CD4-positive, alpha-beta T cell (primary cell): ENCODE measurements at regions not wholly inside any gene's neighbourhood (a gene's known extent, or its start where the extent isn't known, plus 50 kb on each side); places are given as distances from the start of the nearest gene placed in this dataset.

Experiments
- ATAC-seq: fragments of 200-7000 bp; cut with Tn5 transposase; one replicate; pipeline ENCODE4 v1.10.0; 2022; ENCODE audit warnings: mild to moderate bottlenecking; ENCODE audit not compliant: poor library complexity
- CTCF ChIA-PET: fragments of 350-600 bp; sonication (Branson Sonifier 250); formaldehyde crosslinking; loops from one replicate; lab custom pipeline; 2021; ENCODE audit warnings: antibody characterized with exemption, inconsistent platforms; lab: Charles Lee
- POLR2A ChIA-PET: fragments of 350-600 bp; sonication (Branson Sonifier 250); formaldehyde crosslinking; loops from one replicate; lab custom pipeline; 2021; ENCODE audit warnings: antibody characterized with exemption, inconsistent platforms; lab: Charles Lee
- DNase-seq, 14 experiments: peaks; one replicate each; pipeline ENCODE4 v3.0.0-alpha.2; 2013 to 2020; ENCODE audit warnings: mixed read lengths in 2 of 14
- H3K27ac ChIP-seq, 2 donors: one replicate each; pipeline versions ENCODE4 v1.5.1 to v1.7.0; 2013; ENCODE audit warnings: low read length in 2 of 2, low read depth in 1 of 2, mild to moderate bottlenecking in 1 of 2
- H3K27me3 ChIP-seq, 2 experiments: 1 replicate in 1 of 2; 2 replicates in 1 of 2; pipeline versions ENCODE4 v1.6.1 to v1.7.0; 2013; ENCODE audit warnings: low read length in 2 of 2, control low read depth in 1 of 2, mild to moderate bottlenecking in 1 of 2, moderate library complexity in 1 of 2; ENCODE audit not compliant: insufficient read depth in 2 of 2, control insufficient read depth in 1 of 2
- H3K36me3 ChIP-seq: one replicate; pipeline ENCODE4 v1.6.1; 2013; ENCODE audit warnings: low read length, control low read depth; ENCODE audit not compliant: insufficient read depth
- H3K4me1 ChIP-seq: one replicate; pipeline ENCODE4 v1.6.1; 2013; ENCODE audit warnings: low read length, control low read depth; ENCODE audit not compliant: insufficient read depth
- H3K4me3 ChIP-seq: one replicate; pipeline ENCODE4 v1.5.1; 2013; ENCODE audit warnings: mild to moderate bottlenecking, low read length, moderate library complexity
- H3K9me3 ChIP-seq, 2 experiments: 1 replicate in 1 of 2; 2 replicates in 1 of 2; pipeline versions ENCODE4 v1.6.1 to v1.7.0; 2013; ENCODE audit warnings: low read length in 2 of 2, mild to moderate bottlenecking in 2 of 2, control low read depth in 1 of 2, moderate library complexity in 1 of 2; ENCODE audit not compliant: control insufficient read depth in 1 of 2, insufficient read depth in 1 of 2
- H3K27ac Mint-ChIP-seq: one replicate; pipeline ENCODE4 v1.8.0; 2020; ENCODE audit warnings: mixed read lengths
- H3K27me3 Mint-ChIP-seq: one replicate; pipeline ENCODE4 v1.8.0; 2021; ENCODE audit warnings: mixed read lengths
- H3K36me3 Mint-ChIP-seq: one replicate; pipeline ENCODE4 v1.8.0; 2021; ENCODE audit warnings: low read depth, mixed read lengths
- H3K4me1 Mint-ChIP-seq: one replicate; pipeline ENCODE4 v1.8.0; 2021; ENCODE audit warnings: low read depth, mixed read lengths
- H3K4me3 Mint-ChIP-seq: one replicate; pipeline ENCODE4 v1.8.0; 2020; ENCODE audit warnings: mild to moderate bottlenecking, mixed read lengths
- H3K9me3 Mint-ChIP-seq: one replicate; pipeline ENCODE4 v1.8.0; 2020; ENCODE audit warnings: mixed read lengths
- intact Hi-C, 2 experiments: fragments of 100-400 bp; cut with DNase I in 1 of 2; cut with micrococcal nuclease in 1 of 2; formaldehyde crosslinking; loops; one replicate each; pipeline versions ENCODE4 v1.15.1 to v1.9.0; 2023 to 2025; cut with DNase I, micrococcal nuclease
- TF ChIP-seq, protein P1 (sequence below): fragments of 200-600 bp; IDR thresholded peaks from one replicate; pipeline ENCODE4 v1.8.0; 2022; ENCODE audit warnings: antibody characterized with exemption, mild to moderate bottlenecking

DNA sequence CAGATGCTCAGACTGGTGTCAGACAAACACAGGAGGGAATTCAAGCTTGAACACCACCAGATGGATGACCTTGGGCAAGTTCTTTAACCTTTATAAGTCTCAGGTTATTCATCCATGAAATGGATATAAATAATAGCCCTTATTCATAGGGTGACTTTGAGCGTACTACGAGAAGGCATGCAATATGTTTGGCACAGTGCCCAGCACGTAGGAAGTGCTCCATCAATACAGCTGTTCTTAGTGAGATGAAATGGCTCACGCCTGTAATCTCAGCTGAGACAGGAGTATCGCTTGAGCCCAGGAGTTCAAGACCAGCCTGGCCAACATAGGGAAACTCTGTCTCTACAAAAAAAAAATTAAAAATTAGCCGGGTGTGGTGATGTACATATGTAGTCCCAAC, 84.8 kb upstream of the FICD start:
- CTCF ChIA-PET = no interaction called here
- TF ChIP-seq, protein P1, sequence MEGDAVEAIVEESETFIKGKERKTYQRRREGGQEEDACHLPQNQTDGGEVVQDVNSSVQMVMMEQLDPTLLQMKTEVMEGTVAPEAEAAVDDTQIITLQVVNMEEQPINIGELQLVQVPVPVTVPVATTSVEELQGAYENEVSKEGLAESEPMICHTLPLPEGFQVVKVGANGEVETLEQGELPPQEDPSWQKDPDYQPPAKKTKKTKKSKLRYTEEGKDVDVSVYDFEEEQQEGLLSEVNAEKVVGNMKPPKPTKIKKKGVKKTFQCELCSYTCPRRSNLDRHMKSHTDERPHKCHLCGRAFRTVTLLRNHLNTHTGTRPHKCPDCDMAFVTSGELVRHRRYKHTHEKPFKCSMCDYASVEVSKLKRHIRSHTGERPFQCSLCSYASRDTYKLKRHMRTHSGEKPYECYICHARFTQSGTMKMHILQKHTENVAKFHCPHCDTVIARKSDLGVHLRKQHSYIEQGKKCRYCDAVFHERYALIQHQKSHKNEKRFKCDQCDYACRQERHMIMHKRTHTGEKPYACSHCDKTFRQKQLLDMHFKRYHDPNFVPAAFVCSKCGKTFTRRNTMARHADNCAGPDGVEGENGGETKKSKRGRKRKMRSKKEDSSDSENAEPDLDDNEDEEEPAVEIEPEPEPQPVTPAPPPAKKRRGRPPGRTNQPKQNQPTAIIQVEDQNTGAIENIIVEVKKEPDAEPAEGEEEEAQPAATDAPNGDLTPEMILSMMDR = no peak

DNA sequence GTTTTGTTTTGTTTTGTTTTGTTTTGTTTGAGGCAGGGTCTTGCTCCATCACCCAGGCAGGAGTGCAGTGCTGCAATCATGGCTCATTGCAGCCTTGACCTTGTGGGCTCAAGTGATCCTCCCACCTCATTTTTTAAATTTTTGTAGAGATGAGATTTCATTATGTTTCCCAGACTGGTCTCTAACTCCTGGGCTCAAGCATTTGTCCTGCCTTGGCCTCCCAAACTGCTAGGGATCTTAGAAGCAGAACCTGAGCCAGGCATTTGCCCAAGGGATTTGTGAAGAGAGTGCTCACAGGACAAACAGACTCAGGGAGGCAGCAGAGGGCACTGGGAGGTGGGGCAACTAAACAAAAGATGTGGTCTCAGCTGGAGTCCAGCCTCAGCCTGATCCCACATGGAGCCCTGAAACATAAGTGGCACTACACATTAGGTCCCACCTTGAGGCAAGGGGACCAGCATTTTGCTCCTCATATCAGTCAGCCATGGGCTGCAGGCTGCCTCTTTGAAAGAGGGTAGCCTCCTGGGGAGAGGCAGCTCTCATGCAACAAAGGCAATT, 86.2 kb upstream of the CMKLR1 start:
- ChIA-PET POLR2A (no interaction called here), CTCF (no interaction called here)
- Mint-ChIP-seq H3K9me3 (no peaks in the 10 kb centered on the region), H3K27me3 (peaks cover 32% of the 10 kb centered on the region), H3K4me3 (no peak overlapping the region), H3K4me1 (no peaks in the 10 kb centered on the region), H3K27ac (no peak overlapping the region), H3K36me3 (no peaks in the 10 kb centered on the region)
- intact Hi-C loops = no loop called here
- ATAC-seq = no peak
- Histone ChIP-seq H3K27me3 (no peaks in the 10 kb centered on the region), H3K27ac (no peak overlapping the region), H3K4me3 (no peak overlapping the region), H3K36me3 (no peaks in the 10 kb centered on the region), H3K9me3 (no peaks in the 10 kb centered on the region), H3K4me1 (no peaks in the 10 kb centered on the region)
- TF ChIP-seq, protein P1 = no peak
- no peak for DNase-seq

More for the DNA sequence above, 84.8 kb upstream of the FICD start:
- intact Hi-C loops = no loop called here
- H3K27me3 ChIP-seq = no peaks in the 10 kb centered on the region
- Mint-ChIP-seq H3K9me3 (no peaks in the 10 kb centered on the region), H3K4me1 (no peaks in the 10 kb centered on the region), H3K36me3 (no peaks in the 10 kb centered on the region), H3K27ac (no peak overlapping the region), H3K27me3 (peaks cover 30% of the 10 kb centered on the region), H3K4me3 (no peak overlapping the region)
- POLR2A ChIA-PET = no interaction called here
- no peak for DNase-seq
- H3K4me1 ChIP-seq = no peaks in the 10 kb centered on the region
- no peaks in the 10 kb centered on the region for H3K36me3 ChIP-seq
- no peaks in the 10 kb centered on the region for H3K9me3 ChIP-seq
- ATAC-seq = no peak
- no peak overlapping the region for H3K27ac ChIP-seq
- no peak overlapping the region for H3K4me3 ChIP-seq

DNA sequence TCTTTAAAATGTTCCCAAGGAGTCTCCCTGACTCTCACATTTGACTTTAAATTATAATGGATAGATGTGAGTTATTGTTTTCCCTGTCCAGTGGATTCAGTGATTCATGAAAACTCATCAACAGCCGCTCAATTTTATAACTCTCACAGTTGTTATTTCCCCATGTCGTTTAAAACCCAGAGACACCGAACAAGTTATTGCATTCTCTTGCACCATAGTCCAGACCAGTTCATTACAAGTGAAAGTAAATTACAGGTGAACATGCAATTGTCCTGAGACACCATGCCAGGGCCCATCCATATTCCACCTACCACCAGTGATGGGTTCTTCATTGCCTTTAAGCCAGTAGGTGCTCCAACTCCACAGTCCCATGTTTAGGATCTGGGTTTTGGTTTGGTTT, 85.7 kb upstream of the CMKLR1 start:
- H3K27me3 Mint-ChIP-seq = peaks cover 32% of the 10 kb centered on the region
- no peaks in the 10 kb centered on the region for H3K4me1 Mint-ChIP-seq
- ChIA-PET CTCF (no interaction called here), POLR2A (no interaction called here)
- no peaks in the 10 kb centered on the region for H3K4me1 ChIP-seq
- no peaks in the 10 kb centered on the region for H3K36me3 ChIP-seq
- H3K27me3 ChIP-seq = no peaks in the 10 kb centered on the region
- TF ChIP-seq, protein P1 = no peak
- no peak overlapping the region for H3K27ac Mint-ChIP-seq
- H3K9me3 Mint-ChIP-seq = no peaks in the 10 kb centered on the region
- H3K9me3 ChIP-seq = no peaks in the 10 kb centered on the region
- no peaks in the 10 kb centered on the region for H3K36me3 Mint-ChIP-seq
- no peak overlapping the region for H3K27ac ChIP-seq
- no peak for DNase-seq
- H3K4me3 ChIP-seq = no peak overlapping the region
- intact Hi-C loops = no loop called here
- H3K4me3 Mint-ChIP-seq = no peak overlapping the region
- ATAC-seq = no peak
